HUDEP-2 (cell line): ENCODE measurements at regions not wholly inside any gene's neighbourhood (a gene's known extent, or its start where the extent isn't known, plus 50 kb on each side); places are given as distances from the start of the nearest gene placed in this dataset.
"Not testable (repeated sequence)": the region's sequence is repeated elsewhere in the genome, so short reads cannot be mapped to it uniquely, and the experiment has no call there.

Source experiments
- DNase-seq, 76 experiments: peaks; one replicate each; lab custom pipeline; 2025; ENCODE audit not compliant: unreplicated experiment in 76 of 76; lab: John Stamatoyannopoulos, UW

GRCh38 chrX:5314148-5314547, 914.5 kb downstream of the NLGN4X start:
- DNase-seq = no peak

GRCh38 chrX:5307416-5307815, 921.3 kb downstream of the NLGN4X start:
- DNase-seq = no peak

GRCh38 chrX:5306654-5307121, 922.0 kb downstream of the NLGN4X start:
- DNase-seq = no peak

DNA sequence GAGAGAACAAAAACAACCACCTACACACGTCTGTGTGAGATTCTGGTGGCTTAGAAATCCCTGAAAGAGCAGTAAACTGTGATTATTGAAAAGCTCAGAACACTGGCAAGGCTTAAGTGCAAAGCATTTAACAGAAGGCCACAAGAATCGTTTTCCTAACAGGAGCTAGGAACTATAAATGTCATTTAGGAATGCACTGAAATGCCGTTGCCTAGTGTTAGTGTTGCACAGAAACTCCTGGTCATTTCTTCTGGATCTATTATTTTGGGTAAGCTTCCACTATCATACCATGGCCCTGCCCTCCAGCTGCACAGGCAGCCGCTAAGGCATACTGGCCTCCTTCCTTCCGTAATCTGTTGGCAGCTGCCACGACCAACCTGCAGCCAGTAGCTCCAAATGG, 923.2 kb downstream of the NLGN4X start:
- no peak for DNase-seq

DNA sequence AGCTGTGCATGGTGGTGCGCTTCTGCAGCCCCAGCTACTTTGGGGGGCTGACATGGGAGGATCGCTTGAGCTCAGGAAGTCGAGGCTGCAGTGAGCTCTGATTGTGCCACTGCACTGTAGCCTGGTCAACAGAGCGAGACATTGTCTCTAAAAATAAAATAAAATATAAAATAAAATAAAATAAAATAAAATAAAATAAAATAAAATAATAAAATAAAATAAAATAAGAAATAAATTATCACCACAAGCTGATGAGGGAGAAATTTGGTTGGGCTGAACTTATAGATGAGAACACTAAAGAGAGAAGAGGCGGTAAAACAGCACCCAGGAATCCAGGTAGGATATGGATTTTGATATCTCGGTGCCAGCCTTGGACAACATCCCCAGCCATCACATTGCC, 933.7 kb downstream of the NLGN4X start:
- DNase-seq = no peak

DNA sequence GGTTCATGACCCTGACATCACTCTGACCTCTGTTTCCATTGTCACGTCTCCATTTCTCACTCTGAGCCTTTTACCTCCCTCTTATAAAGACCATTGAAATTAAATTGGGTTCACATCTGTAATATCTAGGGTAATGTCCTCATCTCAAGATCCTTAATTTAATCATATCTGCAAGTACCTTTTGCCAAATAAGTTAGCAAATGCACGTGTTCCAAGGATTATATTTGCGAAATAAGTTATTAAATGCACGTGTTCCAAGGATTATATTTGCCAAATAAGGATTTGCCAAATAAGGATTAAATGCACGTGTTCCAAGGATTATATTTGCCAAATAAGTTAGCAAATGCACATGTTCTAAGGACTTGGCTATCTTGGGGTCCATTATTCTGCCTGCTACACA, 938.0 kb downstream of the NLGN4X start:
- no peak for DNase-seq

DNA sequence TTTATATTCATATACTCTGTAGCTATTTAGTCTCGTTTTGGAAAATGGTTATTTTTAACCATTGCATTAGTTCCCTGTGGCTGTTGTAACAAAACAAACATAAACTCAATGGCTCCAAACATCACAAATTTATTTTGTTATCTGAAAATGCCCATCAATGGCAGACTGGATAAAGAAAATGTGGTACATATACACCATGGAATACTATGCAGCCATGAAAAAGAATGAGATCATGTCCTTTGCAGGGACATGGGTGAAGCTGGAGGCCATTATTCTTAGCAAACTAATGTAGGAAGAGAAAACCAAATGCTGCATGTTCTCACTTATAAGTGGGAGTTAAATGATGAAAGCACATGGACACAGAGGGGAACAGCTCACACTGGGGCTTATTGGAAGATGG, 938.7 kb downstream of the NLGN4X start:
- DNase-seq = not testable (repeated sequence)

- no peak for DNase-seq
These were observed 949.8 kb downstream of the NLGN4X start for GRCh38 chrX:5278908-5279307.

- DNase-seq = no peak
These were observed 963.3 kb downstream of the NLGN4X start for GRCh38 chrX:5265324-5265850.

DNA sequence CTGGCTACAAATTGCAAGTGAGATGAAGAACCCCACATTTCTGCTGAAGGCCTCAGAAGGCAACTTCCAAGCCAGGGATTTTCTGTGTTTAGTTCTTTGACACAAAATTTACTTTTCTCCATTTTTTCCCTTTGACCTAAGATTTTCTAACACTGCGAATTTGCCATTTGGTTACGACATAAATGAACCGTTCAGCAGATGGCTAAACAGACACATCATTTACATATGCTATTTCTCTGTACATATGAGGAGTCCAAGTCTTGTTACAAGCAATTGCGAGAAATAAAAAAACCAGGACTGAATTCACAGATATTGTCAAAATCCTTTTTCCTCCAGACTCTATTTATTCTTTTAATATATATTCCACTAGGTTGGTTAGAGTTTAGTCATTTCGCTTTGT, 978.6 kb downstream of the NLGN4X start:
- DNase-seq = no peak

DNA sequence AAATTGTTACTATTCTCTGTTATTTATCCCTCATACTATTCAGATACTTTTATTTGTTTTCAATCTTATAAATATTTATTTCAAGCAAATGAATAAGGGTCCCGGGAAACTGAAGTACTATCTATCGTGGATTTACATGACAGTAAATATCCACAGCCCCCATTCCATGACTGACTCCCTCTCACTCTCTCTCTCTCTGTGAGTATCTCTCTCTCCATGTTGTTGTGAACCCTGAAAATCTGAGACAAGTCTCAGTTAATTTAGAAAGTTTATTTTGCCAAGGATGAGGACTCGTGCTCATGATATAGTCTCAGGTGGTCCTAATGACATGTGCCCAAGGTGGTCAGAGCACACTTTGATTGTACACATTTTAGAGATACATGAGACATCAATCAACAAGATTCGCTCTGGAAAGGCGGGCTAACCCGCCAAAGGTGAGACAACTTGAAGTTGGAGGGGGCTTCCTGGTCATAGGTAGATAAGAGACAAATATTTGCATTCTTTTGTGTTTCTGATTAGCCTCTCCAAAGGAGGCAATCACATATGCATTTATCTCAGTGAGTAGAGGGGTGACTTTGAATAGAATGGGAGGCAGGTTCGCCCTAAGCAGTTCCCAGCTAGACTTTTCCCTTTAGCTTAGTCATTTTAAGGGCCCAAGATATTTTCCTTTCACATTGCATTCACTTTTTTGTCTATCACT, 986.4 kb downstream of the NLGN4X start:
- DNase-seq = no peak

- DNase-seq = no peak
These were observed 991.9 kb downstream of the NLGN4X start for GRCh38 chrX:5236749-5237148.

DNA sequence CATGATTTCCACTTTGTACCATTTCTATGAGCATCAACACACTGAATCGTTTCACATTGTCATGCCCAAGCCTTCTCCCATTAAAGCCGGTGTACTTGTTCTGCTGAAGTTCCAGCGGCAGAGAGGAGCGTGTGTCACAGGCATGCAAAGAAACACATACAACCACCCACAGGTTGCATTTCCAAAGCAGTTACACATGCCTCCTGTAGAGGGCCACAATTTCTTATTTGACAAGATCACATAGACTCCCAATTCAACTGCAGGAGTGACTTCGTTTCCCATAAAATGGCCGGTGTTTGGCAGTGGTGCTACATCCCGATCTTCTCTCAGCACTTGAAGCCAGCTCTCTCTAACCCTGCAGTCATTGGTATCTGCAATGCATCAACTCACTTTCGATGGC, 992.6 kb downstream of the NLGN4X start:
- DNase-seq = no peak

GRCh38 chrX:5233830-5234229, 994.8 kb downstream of the NLGN4X start:
- no peak for DNase-seq

GRCh38 chrX:5220421-5220820, 1008.2 kb downstream of the NLGN4X start:
- no peak for DNase-seq

DNA sequence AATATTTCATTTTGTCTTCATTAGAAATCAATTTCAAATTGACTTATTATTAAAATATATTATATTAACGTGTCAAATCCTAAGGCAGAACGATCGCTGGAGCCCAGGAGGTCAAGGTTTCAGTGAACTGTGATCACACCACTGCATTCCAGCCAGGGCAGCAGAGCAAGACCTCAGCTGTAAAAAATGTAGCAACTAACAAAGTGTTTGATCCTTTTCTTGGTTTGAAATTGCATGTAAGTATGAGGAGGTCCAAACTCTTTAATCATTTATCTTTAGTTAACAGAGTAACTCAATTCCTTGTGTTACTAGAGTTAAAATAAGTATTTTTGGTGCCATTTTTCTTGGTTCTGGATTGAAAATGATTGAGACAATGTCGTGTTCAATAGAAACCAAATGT, 1033.9 kb downstream of the NLGN4X start:
- DNase-seq = no peak

GRCh38 chrX:5180135-5180741, 1048.4 kb downstream of the NLGN4X start:
- no peak for DNase-seq

DNA sequence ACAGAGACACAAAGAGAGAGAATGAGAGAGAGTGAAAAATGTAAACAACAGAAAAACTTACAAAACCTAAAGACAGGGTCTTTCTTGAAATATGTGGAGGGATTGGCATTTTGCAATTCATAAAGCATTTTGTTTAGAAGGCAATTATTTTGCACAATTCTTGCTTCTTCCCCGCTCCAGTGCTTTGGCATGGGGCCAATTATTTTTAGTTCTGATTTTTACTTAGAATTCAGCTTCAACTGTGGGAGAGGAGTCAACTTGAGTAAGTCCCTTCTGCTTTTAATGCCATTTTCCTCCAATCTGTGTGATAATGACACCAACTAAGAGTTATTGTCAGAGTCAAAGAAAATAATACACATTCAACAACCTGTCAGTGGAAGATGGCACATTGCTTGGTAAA, 1051.9 kb downstream of the NLGN4X start:
- DNase-seq = no peak

DNA sequence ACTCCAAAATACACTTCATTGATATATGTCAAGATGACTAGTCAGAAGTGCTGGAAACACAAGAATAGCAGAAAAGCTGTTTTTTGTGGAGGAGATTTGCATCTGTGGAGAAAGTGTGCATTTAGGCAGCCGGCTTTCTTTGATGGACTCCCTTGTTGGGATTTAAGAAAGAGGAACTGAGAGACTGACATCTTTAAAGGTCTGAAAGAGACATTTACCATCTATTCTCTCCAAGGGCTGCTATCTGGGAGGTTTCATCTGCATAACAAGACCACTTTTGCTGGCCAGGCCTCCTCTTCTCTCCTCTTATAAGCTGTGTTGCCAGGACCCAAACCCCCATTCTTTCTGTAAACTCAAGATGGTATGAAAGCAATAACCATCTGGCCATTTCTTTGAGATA, 1065.0 kb downstream of the NLGN4X start:
- no peak for DNase-seq

- no peak for DNase-seq
These were observed 1073.4 kb downstream of the NLGN4X start for GRCh38 chrX:5155301-5155700.

GRCh38 chrX:5145957-5146356, 1082.7 kb downstream of the NLGN4X start:
- DNase-seq = no peak

- no peak for DNase-seq
These were observed 1086.0 kb downstream of the NLGN4X start for GRCh38 chrX:5142644-5143043.
